ENCODE measurements at regions not wholly inside any gene's neighbourhood (a gene's known extent, or its start where the extent isn't known, plus 50 kb on each side); places are given as distances from the start of the nearest gene placed in this dataset.

GRCh38 chr13:68440874-68441273, 1210.7 kb upstream of the PCDH9 start (continued):
- TF ChIP-seq CHD7 (IDR thresholded peaks at IDR 0.05; ENCODE audit: insufficient replicate concordance, low read length) = no peak
- no peak for TF ChIP-seq SP4 (IDR thresholded peaks at IDR 0.05; ENCODE audit: low read length)
- no peak for TF ChIP-seq BCL11A (IDR thresholded peaks at IDR 0.05; ENCODE audit: low read depth in 2 of 2, low read length in 2 of 2)
- no peak for TF ChIP-seq RXRA (IDR thresholded peaks at IDR 0.05; ENCODE audit: insufficient read depth, low read depth, low read length)
- TF ChIP-seq CBX8 (IDR thresholded peaks at IDR 0.05; ENCODE audit: borderline replicate concordance, low read depth, low read length) = no peak
- TF ChIP-seq POLR2A (IDR thresholded peaks at IDR 0.05; ENCODE audit: control extremely low read depth in 1 of 2, low read depth in 2 of 2, low read length in 2 of 2) = no peak
- no peak for TF ChIP-seq CHD2 (IDR thresholded peaks at IDR 0.05; ENCODE audit: low read length)

Measured in H1 (cell line).